DOHH2 (cell line): ENCODE measurements at regions not wholly inside any gene's neighbourhood (a gene's known extent, or its start where the extent isn't known, plus 50 kb on each side); places are given as distances from the start of the nearest gene placed in this dataset.

Experiments
- H3F3A ChIP-seq: fragments of 200-600 bp; sonication (generic), shearing (Covaris generic); 2 replicates; pipeline ENCODE4 v1.6.0; 2016; ENCODE audit warnings: antibody characterized with exemption, mild to moderate bottlenecking; ENCODE audit not compliant: control insufficient read depth, insufficient read depth
- H3K27ac ChIP-seq: fragments of 200-600 bp; sonication (generic); 2 replicates; pipeline ENCODE4 v1.5.1; 2014; ENCODE audit warnings: low read depth, mild to moderate bottlenecking, low read length, moderate library complexity
- H3K27me3 ChIP-seq: fragments of 200-600 bp; sonication (generic); 2 replicates; pipeline ENCODE4 v1.6.1; 2014; ENCODE audit warnings: mild to moderate bottlenecking, low read length, mixed read lengths; ENCODE audit not compliant: control insufficient read depth
- H3K36me3 ChIP-seq: fragments of 200-600 bp; sonication (generic); 2 replicates; pipeline ENCODE4 v1.6.1; 2014; ENCODE audit warnings: mild to moderate bottlenecking, low read length, moderate library complexity, mixed read lengths; ENCODE audit not compliant: control insufficient read depth
- H3K4me1 ChIP-seq: fragments of 200-600 bp; sonication (generic); 2 replicates; pipeline ENCODE4 v1.6.1; 2014; ENCODE audit warnings: mild to moderate bottlenecking, low read length, mixed read lengths; ENCODE audit not compliant: control insufficient read depth
- H3K4me2 ChIP-seq: fragments of 200-600 bp; sonication (generic); 2 replicates; pipeline ENCODE4 v1.6.0; 2014; ENCODE audit warnings: mild to moderate bottlenecking, low read length, moderate library complexity
- H3K4me3 ChIP-seq: fragments of 200-600 bp; sonication (generic); 2 replicates; pipeline ENCODE4 v1.5.1; 2014; ENCODE audit warnings: mild to moderate bottlenecking, low read length, mixed read lengths
- H3K79me2 ChIP-seq: fragments of 200-600 bp; sonication (generic); 2 replicates; pipeline ENCODE4 v1.6.1; 2014; ENCODE audit warnings: mild to moderate bottlenecking, low read length, mixed read lengths; ENCODE audit not compliant: control insufficient read depth
- H3K9me2 ChIP-seq: fragments of 200-600 bp; sonication (generic); replicated peaks from 2 replicates; pipeline ENCODE4 v1.6.1; 2014; ENCODE audit warnings: mild to moderate bottlenecking, low read length, mixed read lengths; ENCODE audit not compliant: control insufficient read depth
- H3K9me3 ChIP-seq: fragments of 200-600 bp; sonication (generic); 2 replicates; pipeline ENCODE4 v1.6.1; 2014; ENCODE audit warnings: antibody characterized with exemption, low read length, mixed read lengths; ENCODE audit not compliant: control insufficient read depth, insufficient read depth
- H4K20me1 ChIP-seq: fragments of 200-600 bp; sonication (generic); 2 replicates; pipeline ENCODE4 v1.6.0; 2014; ENCODE audit warnings: low read depth, mild to moderate bottlenecking, antibody characterized with exemption, low read length, moderate library complexity; ENCODE audit not compliant: control insufficient read depth, insufficient read depth
- CTCF ChIP-seq: fragments of 200-600 bp; sonication (generic); IDR thresholded peaks from one replicate; pipeline ENCODE4 v1.5.1; 2014; ENCODE audit warnings: antibody characterized with exemption, mild to moderate bottlenecking, low read depth, low read length; ENCODE audit not compliant: poor library complexity, severe bottlenecking
- EZH2phosphoT487 ChIP-seq: fragments of 200-600 bp; sonication (generic); IDR thresholded peaks from 2 replicates; pipeline ENCODE4 v1.6.1; 2017; ENCODE audit warnings: borderline replicate concordance, mild to moderate bottlenecking, antibody characterized with exemption, low read length, moderate library complexity, mixed read lengths

GRCh38 chr12:92035477-92035876 lies 110.2 kb downstream of the BTG1 start:
- Histone ChIP-seq H3K36me3 (no peaks in the 10 kb centered on the region), H3K9me3 (no peaks in the 10 kb centered on the region), H3K27me3 (no peaks in the 10 kb centered on the region), H3K4me2 (peak overlapping the region; percentile 60), H3K4me3 (peak overlapping the region; percentile 49), H3K79me2 (no peaks in the 10 kb centered on the region), H3K27ac (no peak overlapping the region), H4K20me1 (no peaks in the 10 kb centered on the region), H3K4me1 (peaks cover 24% of the 10 kb centered on the region), H3F3A (peaks cover 3% of the 10 kb centered on the region; the same call in 1 of the 2 replicates), H3K9me2 (no peaks in the 10 kb centered on the region)
- TF ChIP-seq EZH2phosphoT487 (no peak), CTCF (no peak)

- Histone ChIP-seq H3K27me3 (no peaks in the 10 kb centered on the region), H3K79me2 (no peaks in the 10 kb centered on the region), H3K9me3 (no peaks in the 10 kb centered on the region), H3K4me1 (peaks cover 26% of the 10 kb centered on the region), H3K27ac (no peak overlapping the region), H3K4me3 (peak overlapping the region; percentile 49), H3K36me3 (no peaks in the 10 kb centered on the region), H4K20me1 (no peaks in the 10 kb centered on the region), H3K9me2 (no peaks in the 10 kb centered on the region), H3F3A (peaks cover 3% of the 10 kb centered on the region; the same call in 1 of the 2 replicates), H3K4me2 (peak overlapping the region; percentile 60)
- TF ChIP-seq CTCF (no peak), EZH2phosphoT487 (no peak)
These were observed 110.7 kb downstream of the BTG1 start for GRCh38 chr12:92034858-92035401.

- Histone ChIP-seq H3K9me3 (no peaks in the 10 kb centered on the region), H3K27me3 (no peaks in the 10 kb centered on the region), H4K20me1 (no peaks in the 10 kb centered on the region), H3K9me2 (no peaks in the 10 kb centered on the region), H3K27ac (no peak overlapping the region), H3K4me3 (no peak overlapping the region), H3K36me3 (no peaks in the 10 kb centered on the region), H3K4me1 (peaks cover 26% of the 10 kb centered on the region), H3K79me2 (no peaks in the 10 kb centered on the region), H3F3A (peaks cover 3% of the 10 kb centered on the region; the same call in 1 of the 2 replicates), H3K4me2 (0 out of 2 replicates have a peak overlapping the region, but pooled peaks have one; percentile 60)
- TF ChIP-seq CTCF (no peak), EZH2phosphoT487 (no peak)
These were observed 111.6 kb downstream of the BTG1 start for GRCh38 chr12:92034083-92034482.
